ENCODE measurements at regions not wholly inside any gene's neighbourhood (a gene's known extent, or its start where the extent isn't known, plus 50 kb on each side); places are given as distances from the start of the nearest gene placed in this dataset.
A peak's percentile ranks its signal among the peaks of the same experiment; 100 is the strongest.
"Not testable (repeated sequence)": the region's sequence is repeated elsewhere in the genome, so short reads cannot be mapped to it uniquely, and the experiment has no call there.

DNA sequence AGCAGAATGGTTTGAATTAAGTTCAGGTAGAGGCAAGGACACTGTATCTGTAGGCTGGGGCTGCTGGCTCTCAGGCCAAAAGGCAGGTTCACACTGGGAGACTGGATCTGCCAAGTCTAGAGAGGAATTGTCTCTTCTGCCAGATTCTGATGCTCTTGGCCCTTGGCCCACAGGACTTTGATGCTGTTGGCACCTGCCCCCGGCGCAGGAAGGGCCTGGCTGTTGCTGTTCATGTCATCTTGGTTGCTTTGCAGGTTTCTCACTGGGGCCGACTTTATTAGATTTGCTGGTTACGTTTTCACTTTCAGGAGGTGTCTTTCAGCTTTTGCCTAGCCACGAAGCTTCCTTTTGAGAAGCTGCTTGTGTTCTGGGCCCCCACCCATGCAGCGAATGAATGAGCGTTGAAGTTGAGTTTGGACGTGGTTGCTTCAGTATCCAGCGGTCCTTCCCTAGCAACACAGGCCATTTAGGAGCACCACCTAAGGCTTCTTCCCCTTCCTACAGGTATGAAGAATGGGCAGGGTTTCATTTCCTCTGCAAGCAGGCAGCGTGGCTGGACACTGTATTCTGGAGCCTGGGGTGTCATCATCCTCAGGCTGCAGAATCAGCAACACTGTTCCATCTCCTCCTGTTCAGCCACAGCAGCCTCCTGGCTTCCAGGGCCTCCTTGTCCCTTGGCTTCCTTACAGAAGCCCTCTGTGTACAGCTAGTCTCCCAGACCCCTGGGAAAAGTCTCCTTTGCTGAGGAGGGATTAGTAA, 65.6 kb upstream of the PRR23C start:
- H3K4me1 ChIP-seq (ENCODE audit: insufficient read depth, insufficient read length), result peaks cover 2% of the 10 kb centered on the region
- H3K4me3 ChIP-seq (ENCODE audit: insufficient read length, low read depth), result no peak overlapping the region
- no peak for DNase-seq (ENCODE audit: low read depth, low spot score)
- H3K9ac ChIP-seq (ENCODE audit: insufficient read length, low read depth), result no peak overlapping the region
- H3K36me3 ChIP-seq (ENCODE audit: insufficient read depth, insufficient read length, low read length), result no peaks in the 10 kb centered on the region
- TF ChIP-seq YY1 (IDR thresholded peaks at IDR 0.05; ENCODE audit: insufficient read depth, insufficient read length), result no peak
- TF ChIP-seq SUZ12 (IDR thresholded peaks at IDR 0.05; ENCODE audit: extremely low read depth, insufficient read depth, insufficient read length), result no peak
- TF ChIP-seq ZNF274 (IDR thresholded peaks at IDR 0.05; ENCODE audit: low read depth, low read length), result no peak
- H3K27me3 ChIP-seq (ENCODE audit: insufficient read depth, insufficient read length), result peaks cover 14% of the 10 kb centered on the region
- H3K9me3 ChIP-seq (ENCODE audit: insufficient read depth, low read length), result no peaks in the 10 kb centered on the region

DNA sequence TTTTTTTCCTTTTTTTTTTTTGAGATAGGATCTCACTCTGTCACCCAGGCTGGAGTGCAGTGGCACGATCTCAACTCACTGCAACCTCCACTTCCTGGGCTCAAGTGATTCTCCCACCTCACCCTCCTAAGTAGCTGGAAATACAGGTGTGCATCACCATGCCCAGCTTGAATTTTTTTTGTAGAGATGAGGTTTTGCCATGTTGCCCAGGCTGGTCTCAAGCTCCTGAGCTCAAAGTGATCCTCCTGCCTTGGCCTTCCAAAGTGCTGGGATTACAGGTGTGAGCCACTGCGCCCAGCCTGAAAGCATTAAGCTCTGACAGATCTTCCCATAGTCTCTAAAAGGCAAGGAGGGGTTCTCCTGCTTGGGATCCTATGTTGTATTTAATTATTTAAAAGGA, 66.2 kb upstream of the PRR23C start:
- peaks cover 14% of the 10 kb centered on the region for H3K27me3 ChIP-seq (ENCODE audit: insufficient read depth, insufficient read length)
- H3K9ac ChIP-seq (ENCODE audit: insufficient read length, low read depth); H3K4me1 ChIP-seq (ENCODE audit: insufficient read depth, insufficient read length); DNase-seq (ENCODE audit: low read depth, low spot score); H3K9me3 ChIP-seq (ENCODE audit: insufficient read depth, low read length); H3K36me3 ChIP-seq (ENCODE audit: insufficient read depth, insufficient read length, low read length); H3K4me3 ChIP-seq (ENCODE audit: insufficient read length, low read depth): not testable (repeated sequence)

DNA sequence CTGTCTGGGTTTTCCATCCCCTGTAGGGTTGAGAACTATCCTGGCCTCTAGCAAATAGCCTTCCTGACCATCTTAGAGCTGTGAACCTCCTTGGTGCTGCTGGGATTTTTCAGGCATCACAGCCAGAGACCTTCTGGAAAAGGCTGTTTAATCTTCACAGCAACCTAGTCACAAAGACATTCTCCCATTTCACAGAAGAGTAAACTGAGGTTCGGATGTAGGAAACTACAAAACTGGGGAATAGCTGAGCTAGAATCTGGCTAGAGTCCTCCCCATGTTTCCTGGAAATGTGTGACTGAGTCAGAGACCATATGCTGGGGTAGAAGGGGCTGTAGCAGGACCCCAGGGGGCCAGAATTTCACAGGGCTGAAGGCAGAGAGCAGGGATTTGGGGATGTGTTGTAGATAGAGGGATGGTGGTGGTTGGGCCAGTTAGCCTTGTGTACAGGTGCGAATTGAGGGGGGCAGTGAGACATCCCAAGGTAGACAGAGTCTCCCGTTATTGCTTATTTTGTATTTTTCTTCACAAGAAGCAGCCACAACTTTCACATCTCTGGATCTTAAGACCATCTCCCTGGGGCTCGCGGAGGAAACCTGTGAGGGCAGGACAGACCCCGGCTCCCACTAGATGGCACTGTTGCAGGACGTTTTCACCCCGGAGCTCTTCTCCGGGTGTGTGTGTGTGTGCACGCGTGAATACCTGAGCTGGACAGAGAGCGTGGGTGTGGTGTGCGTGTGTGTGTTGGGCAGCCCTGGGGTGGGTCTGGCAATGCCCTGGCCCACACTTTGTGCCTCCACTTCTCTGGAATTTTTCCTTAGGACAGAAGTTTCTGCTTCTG, 66.9 kb upstream of the PRR23C start:
- no peak overlapping the region for H3K9ac ChIP-seq (ENCODE audit: insufficient read length, low read depth)
- no peaks in the 10 kb centered on the region for H3K9me3 ChIP-seq (ENCODE audit: insufficient read depth, low read length)
- DNase-seq (ENCODE audit: low read depth, low spot score), result peak; percentile 33
- no peaks in the 10 kb centered on the region for H3K36me3 ChIP-seq (ENCODE audit: insufficient read depth, insufficient read length, low read length)
- H3K4me3 ChIP-seq (ENCODE audit: insufficient read length, low read depth), result no peak overlapping the region
- H3K4me1 ChIP-seq (ENCODE audit: insufficient read depth, insufficient read length), result peaks cover 2% of the 10 kb centered on the region
- TF ChIP-seq ZNF274 (IDR thresholded peaks at IDR 0.05; ENCODE audit: low read depth, low read length), result no peak
- no peak for TF ChIP-seq SUZ12 (IDR thresholded peaks at IDR 0.05; ENCODE audit: extremely low read depth, insufficient read depth, insufficient read length)
- no peak for TF ChIP-seq YY1 (IDR thresholded peaks at IDR 0.05; ENCODE audit: insufficient read depth, insufficient read length)
- H3K27me3 ChIP-seq (ENCODE audit: insufficient read depth, insufficient read length), result peaks cover 12% of the 10 kb centered on the region

DNA sequence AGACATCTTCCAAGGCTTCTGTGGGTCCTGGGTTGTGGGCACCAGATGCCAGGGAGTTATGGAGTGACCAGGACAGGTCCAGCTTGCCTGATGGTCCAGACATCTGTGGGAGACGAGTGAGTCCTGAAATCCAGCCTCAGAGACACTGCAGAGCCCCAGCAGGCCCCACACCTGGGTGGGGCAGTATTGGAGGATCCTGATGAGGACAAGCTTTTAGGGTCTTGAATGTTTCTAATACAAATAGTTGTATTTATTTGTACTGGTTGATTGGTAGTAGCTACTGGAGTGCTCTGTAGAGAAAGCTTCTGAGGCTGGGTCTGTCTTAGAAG, 67.5 kb upstream of the PRR23C start:
- no peaks in the 10 kb centered on the region for H3K9me3 ChIP-seq (ENCODE audit: insufficient read depth, low read length)
- TF ChIP-seq YY1 (IDR thresholded peaks at IDR 0.05; ENCODE audit: insufficient read depth, insufficient read length), result no peak
- no peak for TF ChIP-seq SUZ12 (IDR thresholded peaks at IDR 0.05; ENCODE audit: extremely low read depth, insufficient read depth, insufficient read length)
- no peak for TF ChIP-seq ZNF274 (IDR thresholded peaks at IDR 0.05; ENCODE audit: low read depth, low read length)
- peaks cover 2% of the 10 kb centered on the region for H3K4me1 ChIP-seq (ENCODE audit: insufficient read depth, insufficient read length)
- H3K4me3 ChIP-seq (ENCODE audit: insufficient read length, low read depth), result no peak overlapping the region
- DNase-seq (ENCODE audit: low read depth, low spot score), result no peak
- no peaks in the 10 kb centered on the region for H3K36me3 ChIP-seq (ENCODE audit: insufficient read depth, insufficient read length, low read length)
- H3K27me3 ChIP-seq (ENCODE audit: insufficient read depth, insufficient read length), result peaks cover 12% of the 10 kb centered on the region
- no peak overlapping the region for H3K9ac ChIP-seq (ENCODE audit: insufficient read length, low read depth)

DNA sequence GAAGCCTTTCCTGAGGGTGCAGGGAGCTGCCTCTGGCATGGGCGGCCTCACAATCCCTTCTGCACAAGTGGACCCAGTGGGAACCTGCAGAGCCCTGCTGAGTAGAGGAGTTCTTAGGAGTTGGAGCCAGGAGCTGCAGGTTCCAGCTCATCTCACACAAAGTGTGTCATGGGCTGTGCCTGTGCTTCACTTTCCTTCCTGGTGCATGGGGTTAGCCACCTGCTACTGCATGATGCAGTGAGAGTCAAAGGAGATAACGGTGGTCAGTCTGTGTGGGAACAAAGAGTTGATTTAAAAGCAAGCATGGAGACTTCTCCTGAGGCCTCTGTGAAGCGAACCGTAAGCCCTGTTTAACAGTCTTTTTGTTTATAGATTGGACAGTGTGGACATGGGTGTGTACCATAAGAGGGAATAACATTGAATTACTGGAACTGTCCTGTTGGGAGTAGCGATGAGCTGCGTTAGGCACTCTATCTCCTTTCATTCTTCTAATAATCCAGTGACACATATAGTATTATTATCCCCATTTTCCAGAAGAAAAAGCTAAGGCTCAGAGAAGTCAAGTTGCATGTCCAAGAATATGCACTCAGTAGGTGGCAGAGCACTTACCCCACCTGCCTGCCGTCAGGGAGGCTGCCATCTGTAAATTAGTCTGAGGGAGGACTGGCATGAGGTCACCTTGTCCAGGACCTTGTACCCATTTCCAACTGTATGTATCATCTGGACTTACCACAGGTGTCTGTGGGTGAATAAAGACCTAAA, 68.7 kb upstream of the PRR23C start:
- Histone ChIP-seq H3K36me3 (ENCODE audit: insufficient read depth, insufficient read length, low read length) (no peaks in the 10 kb centered on the region), H3K9ac (ENCODE audit: insufficient read length, low read depth) (no peak overlapping the region), H3K4me3 (ENCODE audit: insufficient read length, low read depth) (no peak overlapping the region), H3K27me3 (ENCODE audit: insufficient read depth, insufficient read length) (peaks cover 12% of the 10 kb centered on the region), H3K4me1 (ENCODE audit: insufficient read depth, insufficient read length) (no peaks in the 10 kb centered on the region), H3K9me3 (ENCODE audit: insufficient read depth, low read length) (no peaks in the 10 kb centered on the region)
- no peak for TF ChIP-seq SUZ12 (IDR thresholded peaks at IDR 0.05; ENCODE audit: extremely low read depth, insufficient read depth, insufficient read length)
- TF ChIP-seq ZNF274 (IDR thresholded peaks at IDR 0.05; ENCODE audit: low read depth, low read length), result no peak
- no peak for TF ChIP-seq YY1 (IDR thresholded peaks at IDR 0.05; ENCODE audit: insufficient read depth, insufficient read length)
- no peak for DNase-seq (ENCODE audit: low read depth, low spot score)

DNA sequence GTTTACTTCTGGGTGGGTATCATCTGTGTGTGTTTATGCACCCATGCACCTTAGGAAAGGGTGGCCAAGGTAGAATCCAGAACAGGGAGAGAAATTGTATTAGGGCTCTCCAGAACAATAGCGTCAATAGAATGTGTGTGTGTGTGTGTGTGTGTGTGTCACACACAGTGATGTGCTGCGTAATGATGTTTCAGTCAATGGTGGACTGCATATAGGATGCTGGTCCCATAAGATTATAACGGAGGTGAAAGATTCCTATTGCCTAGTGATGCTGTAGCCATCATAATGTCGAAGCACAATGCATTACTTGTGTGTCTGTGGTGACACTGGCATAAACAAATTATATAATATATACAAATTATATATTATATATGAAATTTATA, 69.3 kb upstream of the PRR23C start:
- Histone ChIP-seq H3K27me3 (ENCODE audit: insufficient read depth, insufficient read length) (peaks cover 12% of the 10 kb centered on the region), H3K9ac (ENCODE audit: insufficient read length, low read depth) (no peak overlapping the region), H3K36me3 (ENCODE audit: insufficient read depth, insufficient read length, low read length) (no peaks in the 10 kb centered on the region), H3K4me1 (ENCODE audit: insufficient read depth, insufficient read length) (no peaks in the 10 kb centered on the region), H3K9me3 (ENCODE audit: insufficient read depth, low read length) (no peaks in the 10 kb centered on the region), H3K4me3 (ENCODE audit: insufficient read length, low read depth) (no peak overlapping the region)
- no peak for DNase-seq (ENCODE audit: low read depth, low spot score)
- TF ChIP-seq SUZ12 (IDR thresholded peaks at IDR 0.05; ENCODE audit: extremely low read depth, insufficient read depth, insufficient read length) (no peak), ZNF274 (IDR thresholded peaks at IDR 0.05; ENCODE audit: low read depth, low read length) (no peak), YY1 (IDR thresholded peaks at IDR 0.05; ENCODE audit: insufficient read depth, insufficient read length) (no peak)

DNA sequence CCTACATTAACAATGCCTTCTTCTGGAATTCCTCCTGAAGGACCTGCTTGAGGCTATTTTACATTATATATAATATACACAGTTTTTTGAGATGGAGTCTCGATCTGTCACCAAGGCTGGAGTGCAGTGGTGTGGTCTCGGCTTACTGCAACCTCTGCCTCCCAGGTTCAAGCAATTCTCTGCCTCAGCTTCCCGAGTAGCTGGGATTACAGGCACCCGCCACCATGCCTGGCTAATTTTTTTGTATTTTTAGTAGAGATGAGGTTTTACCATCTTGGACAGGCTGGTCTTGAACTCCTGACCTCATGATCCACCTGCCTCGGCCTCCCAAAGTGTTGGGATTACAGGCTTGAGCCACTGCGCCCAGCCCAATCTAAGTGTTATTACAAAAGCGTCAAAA, 71.9 kb upstream of the PRR23C start:
- not testable (repeated sequence) for DNase-seq (ENCODE audit: low read depth, low spot score); H3K9me3 ChIP-seq (ENCODE audit: insufficient read depth, low read length); H3K9ac ChIP-seq (ENCODE audit: insufficient read length, low read depth); H3K36me3 ChIP-seq (ENCODE audit: insufficient read depth, insufficient read length, low read length); H3K27me3 ChIP-seq (ENCODE audit: insufficient read depth, insufficient read length); H3K4me3 ChIP-seq (ENCODE audit: insufficient read length, low read depth)
- H3K4me1 ChIP-seq (ENCODE audit: insufficient read depth, insufficient read length), result peaks cover 11% of the 10 kb centered on the region
